Stimulated activated CD8-positive, alpha-beta memory T cell treated with anti-CD3 and anti-CD28 coated beads, Interleukin-7, amount 100 ng/mL, for 4 hours (primary cell): ENCODE measurements at regions not wholly inside any gene's neighbourhood (a gene's known extent, or its start where the extent isn't known, plus 50 kb on each side); places are given as distances from the start of the nearest gene placed in this dataset.
A peak's percentile ranks its signal among the peaks of the same experiment; 100 is the strongest.
"Not testable (repeated sequence)": the region's sequence is repeated elsewhere in the genome, so short reads cannot be mapped to it uniquely, and the experiment has no call there.

Experiments
- DNase-seq, 2 donors: peaks; one replicate each; pipeline ENCODE4 v3.0.0-alpha.2; 2020; ENCODE audit warnings: low read depth in 2 of 2

GRCh38 chr10:117457932-117458331 lies 82.7 kb upstream of the PDZD8 start:
- DNase-seq = no peak

- no peak for DNase-seq
Observed at GRCh38 chr10:117457071-117457810, 82.0 kb upstream of the PDZD8 start.

GRCh38 chr10:117455346-117455745 lies 80.1 kb upstream of the PDZD8 start:
- no peak for DNase-seq

GRCh38 chr10:117454502-117454901 lies 79.3 kb upstream of the PDZD8 start:
- no peak for DNase-seq

GRCh38 chr10:117453484-117453883 lies 78.2 kb upstream of the PDZD8 start:
- not testable (repeated sequence) for DNase-seq

GRCh38 chr10:117450940-117451339 lies 75.7 kb upstream of the PDZD8 start:
- no peak for DNase-seq

- no peak for DNase-seq
Observed at GRCh38 chr10:117449636-117450035, 74.4 kb upstream of the PDZD8 start.

- no peak for DNase-seq
Observed at GRCh38 chr10:117448802-117449201, 73.6 kb upstream of the PDZD8 start.

- DNase-seq = no peak
Observed at GRCh38 chr10:117445992-117446391, 70.8 kb upstream of the PDZD8 start.

GRCh38 chr10:117444497-117445040 lies 69.3 kb upstream of the PDZD8 start:
- DNase-seq = no peak

GRCh38 chr10:117443686-117444041 lies 68.4 kb upstream of the PDZD8 start:
- DNase-seq = no peak

- DNase-seq = peak; percentile 2 to 3
Observed at GRCh38 chr10:117442944-117443685, 67.9 kb upstream of the PDZD8 start.

GRCh38 chr10:117442521-117442920 lies 67.3 kb upstream of the PDZD8 start:
- DNase-seq = no peak

GRCh38 chr10:117441812-117442443 lies 66.7 kb upstream of the PDZD8 start:
- no peak for DNase-seq

GRCh38 chr10:117441361-117441760 lies 66.1 kb upstream of the PDZD8 start:
- DNase-seq = no peak

GRCh38 chr10:117439243-117439912 lies 64.1 kb upstream of the PDZD8 start:
- no peak for DNase-seq

- DNase-seq = no peak
Observed at GRCh38 chr10:117432866-117433265, 57.6 kb upstream of the PDZD8 start.

GRCh38 chr10:117431160-117431559 lies 55.9 kb upstream of the PDZD8 start:
- no peak for DNase-seq

- not testable (repeated sequence) for DNase-seq
Observed at GRCh38 chr10:117430535-117430934, 55.3 kb upstream of the PDZD8 start.

- DNase-seq = no peak
Observed at GRCh38 chr10:117429643-117430265, 54.5 kb upstream of the PDZD8 start.

- no peak for DNase-seq
Observed at GRCh38 chr10:117427356-117427755, 52.1 kb upstream of the PDZD8 start.
